Activated CD8-positive, alpha-beta T cell treated with anti-CD3 and anti-CD28 coated beads, Interleukin-2, amount 10 ng/mL, durations not matched to agents 7 days and 5 days (primary cell): ENCODE measurements at regions not wholly inside any gene's neighbourhood (a gene's known extent, or its start where the extent isn't known, plus 50 kb on each side); places are given as distances from the start of the nearest gene placed in this dataset.
"Not testable (repeated sequence)": the region's sequence is repeated elsewhere in the genome, so short reads cannot be mapped to it uniquely, and the experiment has no call there.

Source experiments
- ATAC-seq: fragments of 150-1000 bp; cut with Tn5 transposase; one replicate; pipeline ENCODE4 v1.10.0; 2021; ENCODE audit warnings: moderate library complexity
- CTCF ChIA-PET: fragments of 350-600 bp; sonication (Branson Sonifier 250); formaldehyde crosslinking; loops from one replicate; lab custom pipeline; 2021; ENCODE audit warnings: antibody characterized with exemption; lab: Charles Lee
- POLR2A ChIA-PET: fragments of 350-600 bp; sonication (Branson Sonifier 250); formaldehyde crosslinking; loops from one replicate; lab custom pipeline; 2021; ENCODE audit warnings: antibody characterized with exemption; lab: Charles Lee
- DNase-seq: peaks from one replicate; pipeline ENCODE4 v3.0.0-alpha.2; 2020
- H3K27ac Mint-ChIP-seq: one replicate; pipeline ENCODE4 v1.8.0; 2021; ENCODE audit warnings: mild to moderate bottlenecking, mixed read lengths
- H3K27me3 Mint-ChIP-seq: one replicate; pipeline ENCODE4 v1.8.0; 2021; ENCODE audit warnings: low read depth, mixed read lengths
- H3K36me3 Mint-ChIP-seq: one replicate; pipeline ENCODE4 v1.8.0; 2021; ENCODE audit warnings: low read depth, mixed read lengths
- H3K4me1 Mint-ChIP-seq: one replicate; pipeline ENCODE4 v1.8.0; 2021; ENCODE audit warnings: low read depth, mixed read lengths
- H3K4me3 Mint-ChIP-seq: one replicate; pipeline ENCODE4 v1.8.0; 2021; ENCODE audit warnings: mild to moderate bottlenecking, mixed read lengths
- H3K9me3 Mint-ChIP-seq: one replicate; pipeline ENCODE4 v1.8.0; 2022; ENCODE audit warnings: mixed read lengths; ENCODE audit not compliant: insufficient read depth

DNA sequence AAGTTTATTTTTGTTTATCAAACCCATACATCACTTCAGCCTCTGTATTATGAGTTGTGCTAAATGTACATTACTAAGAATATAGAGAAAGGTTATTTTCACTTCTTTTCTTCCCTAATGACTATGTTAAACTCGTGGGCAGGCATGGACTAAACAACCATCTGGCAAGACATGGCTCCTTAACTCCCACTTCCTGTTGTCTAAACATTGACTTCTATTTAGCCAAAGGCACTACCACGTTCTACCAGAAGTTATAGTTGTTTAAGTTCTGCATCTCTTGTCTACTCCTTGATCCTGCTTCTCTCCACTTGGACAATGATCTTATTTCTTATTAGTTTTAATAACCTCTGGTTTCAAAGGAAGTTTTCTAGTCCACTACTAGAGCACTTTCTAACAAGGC, 136.1 kb downstream of the MACIR start:
- Mint-ChIP-seq H3K9me3 (no peaks in the 10 kb centered on the region), H3K4me1 (peaks cover 2% of the 10 kb centered on the region), H3K4me3 (no peak overlapping the region), H3K27ac (no peak overlapping the region), H3K27me3 (no peaks in the 10 kb centered on the region), H3K36me3 (no peaks in the 10 kb centered on the region)
- CTCF ChIA-PET: no interaction called here
- DNase-seq (no peak), ATAC-seq (no peak)
- POLR2A ChIA-PET: no interaction called here

- H3K9me3 Mint-ChIP-seq: no peaks in the 10 kb centered on the region
- POLR2A ChIA-PET: no interaction called here
Observed at GRCh38 chr5:103393101-103393754, 134.7 kb downstream of the MACIR start.

GRCh38 chr5:103391659-103392058, 133.1 kb downstream of the MACIR start:
- DNase-seq: no peak
- H3K36me3 Mint-ChIP-seq: no peaks in the 10 kb centered on the region
- POLR2A ChIA-PET: no interaction called here
- peaks cover 3% of the 10 kb centered on the region for H3K27me3 Mint-ChIP-seq
- ATAC-seq: no peak
- no peak overlapping the region for H3K27ac Mint-ChIP-seq
- peaks cover 2% of the 10 kb centered on the region for H3K4me1 Mint-ChIP-seq
- CTCF ChIA-PET: no interaction called here
- no peak overlapping the region for H3K4me3 Mint-ChIP-seq
- H3K9me3 Mint-ChIP-seq: no peaks in the 10 kb centered on the region

More at GRCh38 chr5:103393101-103393754, 134.7 kb downstream of the MACIR start:
- H3K27me3 Mint-ChIP-seq: peaks cover 2% of the 10 kb centered on the region
- no peak for DNase-seq
- H3K27ac Mint-ChIP-seq: no peak overlapping the region
- CTCF ChIA-PET: no interaction called here
- no peak for ATAC-seq
- H3K36me3 Mint-ChIP-seq: no peaks in the 10 kb centered on the region
- H3K4me3 Mint-ChIP-seq: no peak overlapping the region
- peaks cover 2% of the 10 kb centered on the region for H3K4me1 Mint-ChIP-seq

GRCh38 chr5:103389846-103390245, 131.3 kb downstream of the MACIR start:
- no peaks in the 10 kb centered on the region for H3K36me3 Mint-ChIP-seq
- H3K4me1 Mint-ChIP-seq: peaks cover 2% of the 10 kb centered on the region
- DNase-seq: no peak
- ChIA-PET CTCF (no interaction called here), POLR2A (no interaction called here)
- H3K9me3 Mint-ChIP-seq: no peaks in the 10 kb centered on the region
- no peak overlapping the region for H3K27ac Mint-ChIP-seq
- H3K27me3 Mint-ChIP-seq: peaks cover 3% of the 10 kb centered on the region
- H3K4me3 Mint-ChIP-seq: no peak overlapping the region
- ATAC-seq: no peak

DNA sequence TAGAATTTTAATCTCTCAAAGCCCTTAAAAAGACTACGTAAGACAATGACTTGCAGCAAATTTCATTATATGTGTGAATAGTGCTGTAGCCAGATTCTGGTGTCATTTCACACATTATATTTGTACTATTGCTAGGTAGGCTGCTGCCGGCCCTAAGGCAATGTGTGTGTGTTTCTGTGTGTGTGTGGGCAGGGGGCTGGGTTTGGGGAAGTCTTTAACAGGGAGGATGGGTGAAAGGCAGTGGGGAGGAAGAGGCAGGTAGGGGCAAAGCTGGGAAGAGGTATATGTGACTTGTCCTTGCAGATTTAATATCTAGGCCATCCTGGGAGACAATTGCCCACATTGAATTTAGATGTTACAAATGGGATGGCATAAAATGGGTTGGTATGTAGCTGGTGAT, 130.8 kb downstream of the MACIR start:
- Mint-ChIP-seq H3K27me3 (peaks cover 3% of the 10 kb centered on the region), H3K4me1 (peaks cover 2% of the 10 kb centered on the region), H3K36me3 (no peaks in the 10 kb centered on the region), H3K9me3 (no peaks in the 10 kb centered on the region), H3K4me3 (no peak overlapping the region), H3K27ac (no peak overlapping the region)
- CTCF ChIA-PET: no interaction called here
- ATAC-seq (no peak), DNase-seq (no peak)
- POLR2A ChIA-PET: no interaction called here

GRCh38 chr5:103385722-103386121, 127.2 kb downstream of the MACIR start:
- no peak for ATAC-seq
- Mint-ChIP-seq H3K4me3 (no peak overlapping the region), H3K4me1 (no peaks in the 10 kb centered on the region), H3K27ac (no peak overlapping the region), H3K27me3 (peaks cover 8% of the 10 kb centered on the region), H3K9me3 (peaks cover 6% of the 10 kb centered on the region), H3K36me3 (no peaks in the 10 kb centered on the region)
- POLR2A ChIA-PET: no interaction called here
- CTCF ChIA-PET: no interaction called here
- DNase-seq: no peak

GRCh38 chr5:103377638-103378037, 119.1 kb downstream of the MACIR start:
- H3K4me1 Mint-ChIP-seq, H3K36me3 Mint-ChIP-seq, H3K4me3 Mint-ChIP-seq, H3K27me3 Mint-ChIP-seq, H3K9me3 Mint-ChIP-seq, CTCF ChIA-PET, ATAC-seq, H3K27ac Mint-ChIP-seq, DNase-seq, POLR2A ChIA-PET: not testable (repeated sequence)

DNA sequence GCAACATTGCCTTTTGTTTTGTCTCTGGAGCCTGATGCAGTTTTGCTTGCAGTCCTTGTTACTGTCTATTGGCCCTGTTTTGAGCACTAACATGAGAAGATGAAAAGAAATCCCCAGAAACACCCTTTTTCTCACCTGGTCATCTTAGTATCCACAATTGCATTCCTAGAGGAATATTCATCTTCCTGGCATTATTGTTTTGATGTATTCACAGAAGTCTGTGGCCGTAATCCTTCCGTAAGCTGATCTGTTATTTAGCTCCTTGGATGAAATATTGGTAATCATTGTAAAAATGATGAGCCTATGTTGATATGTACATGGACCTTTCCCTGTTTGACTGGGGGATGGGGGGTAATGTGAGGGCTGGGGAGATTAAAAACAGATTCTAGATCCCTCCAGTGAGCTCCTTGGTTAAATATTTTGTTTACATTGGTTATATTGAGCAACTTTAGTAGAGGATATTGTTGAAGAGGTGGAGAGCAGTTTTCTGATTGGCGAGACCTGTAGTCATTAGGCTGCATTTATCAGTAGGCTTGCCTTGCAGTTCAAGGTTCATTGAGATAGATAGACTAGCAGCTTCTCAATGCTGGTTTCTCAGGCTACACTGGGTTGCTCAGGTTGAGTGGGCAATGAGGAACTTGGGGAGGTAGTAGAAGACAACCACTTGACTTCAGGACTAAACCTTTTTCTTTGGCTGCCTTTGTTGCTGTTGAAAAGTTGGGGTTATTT, 117.5 kb downstream of the MACIR start:
- H3K9me3 Mint-ChIP-seq: no peaks in the 10 kb centered on the region
- no peak overlapping the region for H3K4me3 Mint-ChIP-seq
- H3K36me3 Mint-ChIP-seq: no peaks in the 10 kb centered on the region
- ChIA-PET POLR2A (no interaction called here), CTCF (no interaction called here)
- ATAC-seq: no peak
- DNase-seq: no peak
- no peaks in the 10 kb centered on the region for H3K4me1 Mint-ChIP-seq
- peaks cover 5% of the 10 kb centered on the region for H3K27me3 Mint-ChIP-seq
- no peak overlapping the region for H3K27ac Mint-ChIP-seq

- DNase-seq: no peak
- no peaks in the 10 kb centered on the region for H3K36me3 Mint-ChIP-seq
- no peaks in the 10 kb centered on the region for H3K4me1 Mint-ChIP-seq
- no peak for ATAC-seq
- peaks cover 5% of the 10 kb centered on the region for H3K27me3 Mint-ChIP-seq
- H3K4me3 Mint-ChIP-seq: no peak overlapping the region
- CTCF ChIA-PET: no interaction called here
- no peak overlapping the region for H3K27ac Mint-ChIP-seq
- POLR2A ChIA-PET: no interaction called here
- no peaks in the 10 kb centered on the region for H3K9me3 Mint-ChIP-seq
Observed at GRCh38 chr5:103375350-103375749, 116.8 kb downstream of the MACIR start.

DNA sequence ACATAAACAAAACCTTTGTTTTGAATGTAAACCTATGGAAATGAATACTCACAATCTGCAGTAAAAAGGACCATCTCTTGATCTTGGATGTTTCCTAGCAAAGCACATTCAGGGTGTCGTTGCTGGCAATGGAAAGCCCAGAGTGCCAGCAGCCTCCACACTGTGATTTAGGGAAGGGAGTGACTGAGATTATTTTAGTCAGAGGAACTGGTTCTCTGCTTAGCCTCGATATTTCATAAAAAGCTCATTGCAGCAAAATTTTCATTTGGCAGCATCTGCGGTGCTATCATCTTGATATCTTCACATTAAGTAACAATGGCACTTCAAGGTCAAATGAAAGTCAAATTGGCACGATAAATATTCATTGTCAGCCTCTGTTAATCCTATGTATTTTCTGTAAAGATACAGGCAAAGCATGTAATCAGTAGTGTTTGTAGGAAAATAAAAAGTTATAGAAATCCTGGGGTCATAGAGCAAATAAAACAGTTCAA, 116.0 kb downstream of the MACIR start:
- Mint-ChIP-seq H3K27me3 (peaks cover 5% of the 10 kb centered on the region), H3K9me3 (no peaks in the 10 kb centered on the region), H3K4me1 (no peaks in the 10 kb centered on the region), H3K4me3 (no peak overlapping the region), H3K27ac (no peak overlapping the region), H3K36me3 (no peaks in the 10 kb centered on the region)
- POLR2A ChIA-PET: no interaction called here
- no peak for DNase-seq
- CTCF ChIA-PET: no interaction called here
- ATAC-seq: no peak

DNA sequence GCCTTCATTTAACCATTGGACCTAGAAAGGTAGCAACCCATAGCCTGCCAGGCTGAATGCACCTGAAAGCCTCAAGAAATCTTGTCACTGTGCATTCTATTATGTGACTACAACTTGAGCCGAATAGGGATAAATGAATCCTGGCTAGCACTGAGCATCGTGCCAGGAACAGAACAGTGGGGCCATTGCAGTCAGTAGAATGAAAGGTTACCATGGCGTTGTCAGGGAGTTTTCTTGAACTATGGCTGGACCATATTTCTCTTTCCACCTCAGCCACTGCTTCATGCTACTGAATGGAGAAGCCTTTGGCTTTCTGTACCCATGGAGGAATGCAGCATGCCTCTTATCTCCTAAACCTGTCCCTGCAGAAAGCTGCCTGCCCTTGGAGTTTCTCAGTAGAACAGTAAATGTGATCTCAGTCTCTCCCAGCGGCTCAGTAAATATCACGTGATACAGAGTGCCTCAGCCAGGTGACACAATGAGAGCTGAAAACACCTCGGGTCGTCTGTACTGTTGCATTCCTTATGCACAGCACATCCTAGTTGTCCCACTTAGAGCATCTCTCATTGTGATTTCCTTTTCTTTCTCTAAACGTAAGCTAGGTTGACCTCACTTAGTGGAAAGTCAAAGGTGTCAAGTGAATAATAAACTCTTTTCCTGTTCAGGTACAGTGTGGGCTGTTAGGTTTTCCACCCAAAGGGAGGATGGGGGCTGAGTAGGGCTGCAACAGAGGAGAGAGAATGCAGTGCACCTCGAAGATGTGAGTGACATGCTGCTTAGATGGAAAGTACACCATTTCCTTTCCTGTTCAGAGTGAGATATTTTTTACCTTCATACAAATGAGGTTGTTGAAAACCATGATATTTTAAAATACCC, 115.3 kb downstream of the MACIR start:
- Mint-ChIP-seq H3K36me3 (no peaks in the 10 kb centered on the region), H3K27me3 (peaks cover 6% of the 10 kb centered on the region), H3K27ac (no peak overlapping the region), H3K4me3 (no peak overlapping the region), H3K4me1 (no peaks in the 10 kb centered on the region), H3K9me3 (no peaks in the 10 kb centered on the region)
- DNase-seq (no peak), ATAC-seq (no peak)
- CTCF ChIA-PET: no interaction called here
- POLR2A ChIA-PET: no interaction called here

DNA sequence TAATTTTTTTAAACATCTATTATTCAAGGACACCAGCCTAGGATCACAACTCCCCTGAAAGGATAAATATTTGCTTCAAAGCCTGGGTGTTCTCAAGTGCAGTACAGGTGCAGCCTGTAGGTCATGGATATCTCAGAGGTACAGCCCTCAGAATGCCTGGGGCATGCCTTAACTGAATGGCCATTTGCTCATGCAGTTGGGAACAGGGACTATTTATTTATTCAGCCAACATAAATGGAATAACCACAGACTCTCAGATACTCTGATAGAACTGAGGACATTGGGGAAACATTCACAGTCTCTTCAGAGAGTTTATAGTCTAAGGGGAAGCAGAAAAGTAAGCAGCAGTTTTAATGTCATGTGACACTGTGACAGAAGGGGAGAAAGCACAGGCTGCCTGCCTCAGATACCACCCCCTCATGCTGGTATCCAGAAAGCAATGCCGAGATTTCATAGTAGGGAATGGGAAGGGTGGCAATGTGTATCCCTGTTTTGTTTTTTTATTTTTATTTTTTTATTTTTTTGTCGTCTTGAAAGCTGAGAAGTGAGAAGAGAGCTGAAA, 112.6 kb downstream of the MACIR start:
- ATAC-seq: no peak
- H3K27ac Mint-ChIP-seq: no peak overlapping the region

More for the DNA sequence above, 112.6 kb downstream of the MACIR start:
- ChIA-PET POLR2A (no interaction called here), CTCF (no interaction called here)
- Mint-ChIP-seq H3K9me3 (no peaks in the 10 kb centered on the region), H3K27me3 (peaks cover 6% of the 10 kb centered on the region), H3K4me3 (no peak overlapping the region), H3K36me3 (no peaks in the 10 kb centered on the region), H3K4me1 (no peaks in the 10 kb centered on the region)
- DNase-seq: no peak
